ENCODE measurements at regions not wholly inside any gene's neighbourhood (a gene's known extent, or its start where the extent isn't known, plus 50 kb on each side); places are given as distances from the start of the nearest gene placed in this dataset.
"Not testable (repeated sequence)": the region's sequence is repeated elsewhere in the genome, so short reads cannot be mapped to it uniquely, and the experiment has no call there.

DNA sequence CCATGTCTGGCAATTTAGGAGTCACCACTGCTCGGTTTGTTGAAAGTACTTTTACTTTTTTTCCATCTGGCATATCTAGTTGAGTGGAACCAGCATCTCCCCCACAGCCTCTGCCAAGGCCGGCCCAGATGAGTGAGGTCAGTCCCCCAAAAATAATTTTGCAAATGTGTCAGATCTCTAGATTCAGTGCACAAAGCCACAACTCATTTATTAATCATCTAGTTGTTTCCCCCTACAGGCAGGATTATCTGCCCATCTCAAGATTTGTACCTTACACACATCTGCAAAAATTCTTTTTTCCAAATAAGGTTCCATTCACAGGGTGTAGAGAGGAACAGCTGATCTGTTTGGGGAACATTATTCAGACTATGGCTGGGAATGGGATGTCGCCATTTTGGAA, 174.0 kb upstream of the MXRA5 start:
- no peaks in the 10 kb centered on the region for H3K4me1 ChIP-seq (ENCODE audit: low read depth)
- no peak overlapping the region for H3K4me3 ChIP-seq
- DNase-seq (ENCODE audit: low read depth in 1 of 2, low spot score in 1 of 2): no peak
- no peaks in the 10 kb centered on the region for H3K27me3 ChIP-seq
- no peaks in the 10 kb centered on the region for H3K36me3 ChIP-seq
- H3K9me3 ChIP-seq (ENCODE audit: low read depth): no peaks in the 10 kb centered on the region
- H3K27ac ChIP-seq: no peak overlapping the region
- TF ChIP-seq, protein P1, sequence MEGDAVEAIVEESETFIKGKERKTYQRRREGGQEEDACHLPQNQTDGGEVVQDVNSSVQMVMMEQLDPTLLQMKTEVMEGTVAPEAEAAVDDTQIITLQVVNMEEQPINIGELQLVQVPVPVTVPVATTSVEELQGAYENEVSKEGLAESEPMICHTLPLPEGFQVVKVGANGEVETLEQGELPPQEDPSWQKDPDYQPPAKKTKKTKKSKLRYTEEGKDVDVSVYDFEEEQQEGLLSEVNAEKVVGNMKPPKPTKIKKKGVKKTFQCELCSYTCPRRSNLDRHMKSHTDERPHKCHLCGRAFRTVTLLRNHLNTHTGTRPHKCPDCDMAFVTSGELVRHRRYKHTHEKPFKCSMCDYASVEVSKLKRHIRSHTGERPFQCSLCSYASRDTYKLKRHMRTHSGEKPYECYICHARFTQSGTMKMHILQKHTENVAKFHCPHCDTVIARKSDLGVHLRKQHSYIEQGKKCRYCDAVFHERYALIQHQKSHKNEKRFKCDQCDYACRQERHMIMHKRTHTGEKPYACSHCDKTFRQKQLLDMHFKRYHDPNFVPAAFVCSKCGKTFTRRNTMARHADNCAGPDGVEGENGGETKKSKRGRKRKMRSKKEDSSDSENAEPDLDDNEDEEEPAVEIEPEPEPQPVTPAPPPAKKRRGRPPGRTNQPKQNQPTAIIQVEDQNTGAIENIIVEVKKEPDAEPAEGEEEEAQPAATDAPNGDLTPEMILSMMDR (IDR thresholded peaks at IDR 0.05; ENCODE audit: low read depth, low read length): no peak

DNA sequence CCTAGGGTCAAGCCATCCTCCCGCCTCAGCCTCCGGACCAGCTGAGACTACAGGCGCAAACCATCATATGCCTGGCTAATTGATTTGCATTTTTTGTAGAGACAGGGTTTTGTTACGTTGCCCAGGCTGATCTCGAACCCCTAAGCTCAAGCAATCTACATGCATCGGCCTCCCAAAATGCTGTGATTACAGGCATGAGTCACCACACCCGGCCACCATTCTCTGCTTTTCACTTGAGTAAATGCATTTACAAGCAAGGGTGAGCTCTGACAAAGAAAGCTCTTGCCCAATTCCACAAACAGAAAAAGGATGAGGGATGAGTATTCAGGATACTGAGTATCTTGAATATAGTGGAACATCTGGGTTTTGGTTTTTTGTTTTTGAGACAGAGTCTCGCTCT, 172.9 kb upstream of the MXRA5 start:
- not testable (repeated sequence) for H3K4me1 ChIP-seq (ENCODE audit: low read depth); H3K9me3 ChIP-seq (ENCODE audit: low read depth); H3K27me3 ChIP-seq; H3K36me3 ChIP-seq; H3K4me3 ChIP-seq; H3K27ac ChIP-seq
- DNase-seq (ENCODE audit: low read depth in 1 of 2, low spot score in 1 of 2): peak in 1 of 2 donors; percentile 67

DNA sequence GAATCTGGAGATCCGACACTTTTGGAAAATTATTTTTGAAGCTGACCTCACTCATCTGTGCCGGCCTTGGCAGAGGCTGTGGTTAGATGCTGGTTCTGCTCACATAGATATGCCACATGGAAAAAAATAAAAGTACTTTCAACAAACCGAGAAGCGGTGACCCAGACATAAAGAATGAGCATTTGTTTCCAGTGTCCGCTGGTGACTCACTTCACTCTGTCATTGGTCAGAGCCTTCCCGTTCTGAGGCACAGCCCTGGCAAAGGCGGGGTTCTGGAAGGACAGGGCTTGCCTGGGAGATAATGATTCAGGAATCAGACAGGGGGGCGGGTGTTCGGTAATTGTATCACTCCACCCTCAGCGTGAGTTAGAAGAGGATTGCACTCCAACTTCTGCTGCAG, 172.4 kb upstream of the MXRA5 start:
- Histone ChIP-seq H3K9me3 (ENCODE audit: low read depth) (no peaks in the 10 kb centered on the region), H3K4me3 (no peak overlapping the region), H3K27ac (no peak overlapping the region), H3K27me3 (no peaks in the 10 kb centered on the region), H3K4me1 (ENCODE audit: low read depth) (no peaks in the 10 kb centered on the region), H3K36me3 (no peaks in the 10 kb centered on the region)
- TF ChIP-seq, protein P1 (IDR thresholded peaks at IDR 0.05; ENCODE audit: low read depth, low read length): no peak
- peak in 1 of 2 donors; percentile 91 for DNase-seq (ENCODE audit: low read depth in 1 of 2, low spot score in 1 of 2)

DNA sequence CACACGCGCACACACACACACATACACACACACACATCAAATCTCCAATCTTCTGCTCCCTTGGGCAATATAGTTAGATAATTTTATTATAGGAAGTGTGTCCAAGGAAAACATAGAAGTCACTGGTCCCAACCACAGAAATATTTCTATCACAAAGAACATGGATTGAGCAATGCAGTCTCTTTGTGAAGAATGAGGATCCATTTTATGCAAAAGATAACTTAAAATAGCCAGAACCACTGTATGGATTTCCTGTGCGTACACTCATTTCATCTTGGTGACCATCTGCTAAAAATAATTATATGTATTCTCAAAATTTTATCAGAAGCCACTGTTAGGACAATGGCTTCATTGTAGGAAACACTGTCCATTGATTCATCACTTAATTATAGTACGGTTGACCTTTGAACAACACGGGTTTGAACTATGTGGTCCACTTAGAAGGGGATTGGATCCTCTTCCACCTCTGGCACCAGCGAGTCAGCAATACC, 169.6 kb upstream of the MXRA5 start:
- no peaks in the 10 kb centered on the region for H3K9me3 ChIP-seq (ENCODE audit: low read depth)
- H3K4me3 ChIP-seq: no peak overlapping the region
- no peaks in the 10 kb centered on the region for H3K4me1 ChIP-seq (ENCODE audit: low read depth)
- no peak overlapping the region for H3K27ac ChIP-seq
- no peaks in the 10 kb centered on the region for H3K36me3 ChIP-seq
- no peaks in the 10 kb centered on the region for H3K27me3 ChIP-seq
- TF ChIP-seq, protein P1 (IDR thresholded peaks at IDR 0.05; ENCODE audit: low read depth, low read length): no peak
- peak in 1 of 2 donors; percentile 79 for DNase-seq (ENCODE audit: low read depth in 1 of 2, low spot score in 1 of 2)

DNA sequence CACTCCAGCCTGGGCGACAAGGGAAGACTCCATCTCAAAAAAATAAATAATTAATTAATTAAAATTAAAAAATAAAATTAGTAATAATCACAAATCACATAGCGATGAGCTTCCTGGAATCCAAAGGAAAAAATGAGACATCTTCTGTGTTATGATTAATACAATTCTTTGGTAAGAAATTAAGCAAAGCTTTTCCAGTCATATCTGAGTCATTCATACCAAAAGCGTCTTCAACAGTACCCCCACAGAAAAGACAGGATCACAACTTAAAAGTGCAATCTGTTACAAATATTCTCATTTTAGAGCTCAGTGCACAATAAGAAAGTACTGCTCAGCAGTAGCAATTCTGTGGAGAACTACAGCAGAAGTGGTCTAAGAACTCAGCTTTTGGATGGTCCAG, 168.5 kb upstream of the MXRA5 start:
- TF ChIP-seq, protein P1 (IDR thresholded peaks at IDR 0.05; ENCODE audit: low read depth, low read length): no peak
- Histone ChIP-seq H3K4me1 (ENCODE audit: low read depth) (no peaks in the 10 kb centered on the region), H3K27ac (no peak overlapping the region), H3K4me3 (no peak overlapping the region), H3K9me3 (ENCODE audit: low read depth) (no peaks in the 10 kb centered on the region), H3K36me3 (no peaks in the 10 kb centered on the region), H3K27me3 (no peaks in the 10 kb centered on the region)
- DNase-seq (ENCODE audit: low read depth in 1 of 2, low spot score in 1 of 2): peak in 1 of 2 donors; percentile 49

DNA sequence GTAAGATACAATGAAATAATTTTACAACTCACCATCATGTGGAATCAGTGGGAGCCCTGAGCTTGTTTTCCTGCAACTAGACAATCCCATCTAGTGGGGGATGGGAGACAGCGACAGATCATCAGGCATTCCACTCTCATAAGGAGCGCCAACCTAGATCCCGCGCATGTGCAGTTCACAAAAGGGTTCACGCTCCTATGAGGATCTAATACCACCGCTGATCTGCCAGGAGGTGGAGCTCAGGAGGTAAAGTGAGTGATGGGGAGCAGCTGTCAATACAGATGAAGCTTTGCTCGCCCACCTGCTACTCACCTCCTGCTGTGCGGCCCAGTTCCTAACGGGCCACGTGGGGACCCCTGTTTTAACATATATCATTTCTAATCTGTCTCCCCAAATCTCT, 165.7 kb upstream of the MXRA5 start:
- H3K27me3 ChIP-seq; H3K36me3 ChIP-seq; H3K9me3 ChIP-seq (ENCODE audit: low read depth); H3K4me3 ChIP-seq; H3K27ac ChIP-seq; H3K4me1 ChIP-seq (ENCODE audit: low read depth): not testable (repeated sequence)
- DNase-seq (ENCODE audit: low read depth in 1 of 2, low spot score in 1 of 2): peak in 1 of 2 donors; percentile 3

DNA sequence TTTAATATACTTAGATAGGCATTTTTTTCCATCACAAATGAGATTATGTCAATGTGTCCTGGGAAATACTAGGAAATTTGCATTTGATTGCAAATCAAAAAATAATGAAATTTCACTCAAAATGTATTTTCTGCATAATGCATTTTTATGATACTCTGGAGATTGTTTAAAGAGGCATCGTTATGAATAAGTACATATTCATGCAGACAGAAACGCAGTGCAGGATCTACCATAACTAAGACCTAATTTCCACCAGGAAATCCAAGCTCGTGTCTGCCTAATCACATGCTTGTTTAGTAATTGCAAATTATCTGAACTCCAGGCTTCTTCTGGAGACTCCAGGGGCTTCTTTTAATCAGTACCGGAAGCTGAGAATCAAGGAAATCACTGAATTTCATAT, 163.5 kb upstream of the MXRA5 start:
- Histone ChIP-seq H3K27ac (no peak overlapping the region), H3K36me3 (no peaks in the 10 kb centered on the region), H3K4me1 (ENCODE audit: low read depth) (no peaks in the 10 kb centered on the region), H3K9me3 (ENCODE audit: low read depth) (no peaks in the 10 kb centered on the region), H3K27me3 (no peaks in the 10 kb centered on the region), H3K4me3 (no peak overlapping the region)
- TF ChIP-seq, protein P1 (IDR thresholded peaks at IDR 0.05; ENCODE audit: low read depth, low read length): no peak
- no peak for DNase-seq (ENCODE audit: low read depth in 1 of 2, low spot score in 1 of 2)
